OCI-LY7 (cell line): ENCODE measurements at regions not wholly inside any gene's neighbourhood (a gene's known extent, or its start where the extent isn't known, plus 50 kb on each side); places are given as distances from the start of the nearest gene placed in this dataset.
"Not testable (repeated sequence)": the region's sequence is repeated elsewhere in the genome, so short reads cannot be mapped to it uniquely, and the experiment has no call there.

Experiments
- BruUV-seq: library from RNA; stranded (reverse); fragments of 400-500 nt; replicated peaks from 2 replicates; lab custom pipeline; 2021; lab: Mats Ljungman, UMichigan
- CTCF ChIA-PET: fragments of 300-600 bp; sonication (Branson Sonifier 250); formaldehyde crosslinking; loops from one replicate; lab custom pipeline; 2022; ENCODE audit warnings: antibody characterized with exemption; ENCODE audit not compliant: unreplicated experiment; lab: Charles Lee
- POLR2A ChIA-PET: fragments of 300-600 bp; sonication (Branson Sonifier 250); formaldehyde crosslinking; loops from one replicate; lab custom pipeline; 2022; ENCODE audit warnings: antibody characterized with exemption; lab: Charles Lee
- DNase-seq: peaks from one replicate; pipeline ENCODE4 v3.0.0-alpha.2; 2015; ENCODE audit warnings: low spot score
- H2AFZ ChIP-seq: fragments of 200-600 bp; sonication (generic), shearing (Covaris generic); 2 replicates; pipeline ENCODE4 v1.6.1; 2014; ENCODE audit warnings: mild to moderate bottlenecking, antibody characterized with exemption, low read length, moderate library complexity
- H3K27ac ChIP-seq: fragments of 200-600 bp; sonication (generic); 2 replicates; pipeline ENCODE4 v1.5.1; 2014; ENCODE audit warnings: mixed run types, low read depth, mild to moderate bottlenecking, moderate library complexity, low read length, inconsistent platforms; ENCODE audit not compliant: poor library complexity, severe bottlenecking
- H3K36me3 ChIP-seq: fragments of 200-600 bp; sonication (generic); 2 replicates; pipeline ENCODE4 v1.6.1; 2014; ENCODE audit warnings: mild to moderate bottlenecking, antibody characterized with exemption, low read length, moderate library complexity, mixed read lengths; ENCODE audit not compliant: insufficient read depth
- H3K4me1 ChIP-seq: fragments of 200-600 bp; sonication (generic); 2 replicates; pipeline ENCODE4 v1.5.1; 2014; ENCODE audit warnings: mild to moderate bottlenecking, low read length; ENCODE audit not compliant: insufficient read depth, poor library complexity, severe bottlenecking
- H3K4me2 ChIP-seq: fragments of 200-600 bp; sonication (generic); 2 replicates; pipeline ENCODE4 v1.6.1; 2014; ENCODE audit warnings: mild to moderate bottlenecking, low read length
- H3K4me3 ChIP-seq: fragments of 200-600 bp; sonication (generic); 2 replicates; pipeline ENCODE4 v1.5.1; 2014; ENCODE audit warnings: mild to moderate bottlenecking, low read depth, low read length; ENCODE audit not compliant: poor library complexity, severe bottlenecking
- H3K79me2 ChIP-seq: fragments of 200-600 bp; sonication (generic); 2 replicates; pipeline ENCODE4 v1.6.1; 2016; ENCODE audit warnings: low read depth, mild to moderate bottlenecking, low read length, moderate library complexity, mixed read lengths; ENCODE audit not compliant: insufficient read depth
- H3K9me2 ChIP-seq: fragments of 200-600 bp; sonication (generic); 2 replicates; pipeline ENCODE4 v1.6.1; 2016; ENCODE audit warnings: mild to moderate bottlenecking, low read length, mixed read lengths; ENCODE audit not compliant: insufficient read depth
- H3K9me3 ChIP-seq: fragments of 200-600 bp; sonication (generic); 2 replicates; pipeline ENCODE4 v1.6.1; 2014; ENCODE audit warnings: mild to moderate bottlenecking, mixed run types, low read length, mixed read lengths
- H4K20me1 ChIP-seq: fragments of 200-600 bp; sonication (generic); 2 replicates; pipeline ENCODE4 v1.6.1; 2014; ENCODE audit warnings: mild to moderate bottlenecking, antibody characterized with exemption, low read length, moderate library complexity, mixed read lengths; ENCODE audit not compliant: insufficient read depth
- EZH2phosphoT487 ChIP-seq: fragments of 200-600 bp; sonication (generic); IDR thresholded peaks from 2 replicates; pipeline ENCODE4 v1.6.1; 2018; ENCODE audit warnings: low read depth, borderline replicate concordance, mild to moderate bottlenecking, mixed run types, antibody characterized with exemption, low read length, moderate library complexity, mixed read lengths
- intact Hi-C: fragments of 100-400 bp; cut with micrococcal nuclease; formaldehyde crosslinking; loops from one replicate; pipeline ENCODE4 v1.10.0; 2022; ENCODE audit not compliant: unreplicated experiment
- TF ChIP-seq, protein P1 (sequence below): fragments of 200-600 bp; sonication (generic); conservative IDR thresholded peaks from 2 replicates; pipeline ENCODE4 v1.5.1; 2014; ENCODE audit warnings: mild to moderate bottlenecking, antibody characterized with exemption, low read length, moderate library complexity, mixed read lengths

GRCh38 chr5:50905996-50906570 is 239.6 kb downstream of the PARP8 start:
- H3K36me3 ChIP-seq: no peaks in the 10 kb centered on the region
- TF ChIP-seq EZH2phosphoT487: no peak
- TF ChIP-seq, protein P1, sequence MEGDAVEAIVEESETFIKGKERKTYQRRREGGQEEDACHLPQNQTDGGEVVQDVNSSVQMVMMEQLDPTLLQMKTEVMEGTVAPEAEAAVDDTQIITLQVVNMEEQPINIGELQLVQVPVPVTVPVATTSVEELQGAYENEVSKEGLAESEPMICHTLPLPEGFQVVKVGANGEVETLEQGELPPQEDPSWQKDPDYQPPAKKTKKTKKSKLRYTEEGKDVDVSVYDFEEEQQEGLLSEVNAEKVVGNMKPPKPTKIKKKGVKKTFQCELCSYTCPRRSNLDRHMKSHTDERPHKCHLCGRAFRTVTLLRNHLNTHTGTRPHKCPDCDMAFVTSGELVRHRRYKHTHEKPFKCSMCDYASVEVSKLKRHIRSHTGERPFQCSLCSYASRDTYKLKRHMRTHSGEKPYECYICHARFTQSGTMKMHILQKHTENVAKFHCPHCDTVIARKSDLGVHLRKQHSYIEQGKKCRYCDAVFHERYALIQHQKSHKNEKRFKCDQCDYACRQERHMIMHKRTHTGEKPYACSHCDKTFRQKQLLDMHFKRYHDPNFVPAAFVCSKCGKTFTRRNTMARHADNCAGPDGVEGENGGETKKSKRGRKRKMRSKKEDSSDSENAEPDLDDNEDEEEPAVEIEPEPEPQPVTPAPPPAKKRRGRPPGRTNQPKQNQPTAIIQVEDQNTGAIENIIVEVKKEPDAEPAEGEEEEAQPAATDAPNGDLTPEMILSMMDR: no peak

GRCh38 chr5:50920160-50920559 is 253.7 kb downstream of the PARP8 start:
- BruUV-seq, H3K36me3 ChIP-seq, DNase-seq, intact Hi-C loops, H2AFZ ChIP-seq, POLR2A ChIA-PET, H3K4me3 ChIP-seq, CTCF ChIA-PET, H3K27ac ChIP-seq, H3K79me2 ChIP-seq, H3K9me3 ChIP-seq, H3K4me2 ChIP-seq, H3K9me2 ChIP-seq, H4K20me1 ChIP-seq, H3K4me1 ChIP-seq: not testable (repeated sequence)

More at GRCh38 chr5:50905996-50906570, 239.6 kb downstream of the PARP8 start:
- BruUV-seq: no TSS peak
- H4K20me1 ChIP-seq: no peaks in the 10 kb centered on the region
- DNase-seq: no peak
- ChIA-PET POLR2A (no interaction called here), CTCF (no interaction called here)
- no peak overlapping the region for H3K4me2 ChIP-seq
- H3K4me1 ChIP-seq: no peaks in the 10 kb centered on the region
- no peak overlapping the region for H3K4me3 ChIP-seq
- intact Hi-C loops: no loop called here
- no peak overlapping the region for H2AFZ ChIP-seq
- H3K27ac ChIP-seq: no peak overlapping the region
- H3K9me2 ChIP-seq: no peaks in the 10 kb centered on the region
- no peaks in the 10 kb centered on the region for H3K9me3 ChIP-seq
- no peaks in the 10 kb centered on the region for H3K79me2 ChIP-seq

DNA sequence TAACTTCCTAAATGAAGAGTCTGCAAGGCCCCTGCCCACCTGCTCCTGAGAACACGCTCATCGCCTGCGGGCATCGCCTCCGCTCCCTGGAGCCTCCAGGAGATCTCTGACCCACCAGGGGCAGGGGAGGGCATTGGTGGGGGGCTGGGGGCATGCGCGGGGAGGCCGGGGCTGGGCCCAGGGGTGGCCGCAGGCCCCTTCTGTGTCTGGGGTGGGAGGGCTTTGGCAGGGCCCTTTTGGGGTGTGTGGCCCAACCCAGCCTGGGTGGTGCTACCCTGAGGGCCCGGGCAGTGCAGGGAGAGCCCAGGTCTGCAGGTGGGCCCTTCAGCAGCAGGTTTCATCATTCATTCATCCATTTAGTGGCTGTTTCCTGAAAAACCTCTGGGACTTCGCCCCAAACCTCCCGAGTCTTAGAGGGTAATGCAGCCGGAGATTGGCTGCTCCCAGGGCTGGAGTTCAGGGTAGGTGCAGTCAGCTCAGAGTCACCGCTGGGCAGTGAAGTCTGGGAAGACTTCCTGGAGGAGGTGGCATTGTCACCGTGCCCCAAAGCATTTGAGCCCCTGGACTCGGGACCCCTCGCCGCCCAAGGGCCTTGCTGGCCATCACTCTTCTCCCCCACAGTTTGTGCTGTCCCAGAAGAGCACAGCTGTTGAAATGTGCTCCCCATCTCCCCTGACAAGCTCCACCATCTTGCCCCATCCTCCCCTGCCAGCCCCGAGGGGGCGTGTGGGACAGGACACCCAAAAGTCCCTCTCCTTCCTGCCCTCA is 255.1 kb downstream of the PARP8 start:
- ChIA-PET CTCF (no interaction called here), POLR2A (interaction anchor here (0.6 kb wide), 1 partner anchor 12 kb away, joined by 3 read pairs; no protein-coding TSS in a partner anchor)
- H2AFZ ChIP-seq: no peak overlapping the region
- no TSS peak for BruUV-seq
- intact Hi-C loops: no loop called here
- no peaks in the 10 kb centered on the region for H3K9me3 ChIP-seq
- TF ChIP-seq, protein P1: no peak
- TF ChIP-seq EZH2phosphoT487: no peak
- no peak overlapping the region for H3K4me2 ChIP-seq
- DNase-seq: no peak
- no peaks in the 10 kb centered on the region for H3K9me2 ChIP-seq
- no peaks in the 10 kb centered on the region for H3K4me1 ChIP-seq
- no peaks in the 10 kb centered on the region for H3K79me2 ChIP-seq
- H3K27ac ChIP-seq: no peak overlapping the region
- H4K20me1 ChIP-seq: no peaks in the 10 kb centered on the region
- H3K4me3 ChIP-seq: no peak overlapping the region
- H3K36me3 ChIP-seq: no peaks in the 10 kb centered on the region
